ENCODE measurements at regions not wholly inside any gene's neighbourhood (a gene's known extent, or its start where the extent isn't known, plus 50 kb on each side); places are given as distances from the start of the nearest gene placed in this dataset.

DNA sequence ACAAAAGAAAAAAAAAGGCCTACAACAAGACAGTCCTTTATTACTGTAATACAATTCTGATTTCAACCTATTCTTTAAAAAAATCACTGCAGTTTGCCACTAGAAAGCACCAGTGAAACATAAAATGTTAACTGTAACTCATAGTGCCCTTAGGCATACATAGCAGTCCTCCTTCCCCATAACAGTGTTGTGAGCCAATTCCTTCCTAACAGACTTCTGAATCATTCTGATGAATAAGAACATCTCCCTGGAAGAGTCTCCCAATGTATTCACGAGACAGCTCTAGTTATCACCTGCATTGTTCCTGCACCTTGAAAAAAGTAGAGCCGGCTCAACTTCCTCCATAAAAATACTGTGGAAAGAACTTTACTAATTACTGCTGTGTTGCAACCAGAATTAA, 213.6 kb upstream of the FSCB start:
- FAIRE-seq: no peak
- no peak for DNase-seq (ENCODE audit: low spot score)

DNA sequence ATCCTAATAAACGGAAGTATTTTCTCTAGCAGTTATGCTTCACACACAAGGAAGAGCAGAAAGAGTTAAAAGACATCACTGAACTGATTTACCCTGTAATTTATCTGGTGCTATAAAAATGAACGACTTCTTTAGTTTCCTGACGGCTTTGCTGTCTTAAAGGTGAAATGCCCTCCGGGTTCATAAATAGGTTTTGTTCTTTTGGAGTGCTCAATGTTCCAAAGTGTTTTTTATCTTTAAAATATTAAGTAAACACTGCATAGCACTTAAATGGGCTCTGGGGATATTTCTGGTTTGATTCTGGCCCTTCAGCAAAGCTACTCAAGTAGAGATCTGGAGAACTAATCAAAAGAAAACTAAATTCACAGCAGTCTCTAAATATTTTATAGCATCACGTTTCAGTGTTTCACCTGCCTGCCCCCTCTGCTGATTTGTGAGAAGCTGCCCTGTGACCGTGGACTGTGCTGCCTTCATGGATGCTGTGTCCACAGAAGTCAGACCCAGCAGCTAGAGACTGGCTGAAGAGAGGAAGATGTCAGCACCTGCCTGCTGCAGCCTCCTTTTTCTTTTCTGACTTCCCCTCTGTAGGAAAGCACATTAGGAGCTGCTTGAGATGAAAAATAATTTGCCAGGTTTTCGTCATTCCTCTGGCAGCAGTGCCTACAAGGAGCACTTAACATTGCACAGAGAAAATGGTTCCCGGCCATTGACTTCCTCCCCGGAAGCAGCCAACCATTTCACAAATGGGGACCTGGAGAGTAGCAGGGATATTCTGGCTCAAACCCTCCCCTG, 205.1 kb upstream of the FSCB start:
- FAIRE-seq (no peak), DNase-seq (ENCODE audit: low spot score) (no peak)

DNA sequence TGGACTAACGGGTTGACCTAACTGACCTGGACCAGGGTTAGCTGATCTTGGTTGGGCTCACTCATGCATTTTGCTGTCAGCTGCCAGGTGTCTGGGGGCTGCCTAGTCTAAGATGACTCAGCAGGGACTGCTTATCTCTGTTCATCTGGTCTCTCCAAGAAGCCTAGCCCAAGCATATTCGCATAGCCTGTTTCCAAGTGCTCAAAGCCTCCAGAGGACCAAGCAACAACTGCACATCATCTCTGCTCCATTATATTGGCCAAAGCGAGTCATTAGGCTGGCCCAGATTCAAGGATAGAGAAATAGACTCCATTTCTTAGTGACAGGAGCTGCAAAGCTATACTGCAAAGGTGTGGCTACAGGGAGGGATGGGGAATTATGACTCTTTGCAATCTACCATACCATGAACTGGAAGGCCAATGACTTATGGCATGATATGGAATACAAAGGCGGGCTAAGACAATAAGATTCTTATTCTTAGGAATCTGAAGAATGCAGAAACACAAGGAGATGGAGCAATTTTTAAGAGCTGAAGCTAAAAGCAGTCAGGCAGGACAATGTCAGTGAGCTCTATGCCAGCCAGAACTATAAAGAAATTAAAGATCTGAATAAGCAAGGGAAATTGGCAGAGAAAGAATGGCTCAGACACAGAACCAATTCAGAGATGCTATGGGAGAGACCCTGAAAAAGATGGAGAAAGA, 194.6 kb upstream of the FSCB start:
- DNase-seq (ENCODE audit: low spot score): peak; percentile 85

DNA sequence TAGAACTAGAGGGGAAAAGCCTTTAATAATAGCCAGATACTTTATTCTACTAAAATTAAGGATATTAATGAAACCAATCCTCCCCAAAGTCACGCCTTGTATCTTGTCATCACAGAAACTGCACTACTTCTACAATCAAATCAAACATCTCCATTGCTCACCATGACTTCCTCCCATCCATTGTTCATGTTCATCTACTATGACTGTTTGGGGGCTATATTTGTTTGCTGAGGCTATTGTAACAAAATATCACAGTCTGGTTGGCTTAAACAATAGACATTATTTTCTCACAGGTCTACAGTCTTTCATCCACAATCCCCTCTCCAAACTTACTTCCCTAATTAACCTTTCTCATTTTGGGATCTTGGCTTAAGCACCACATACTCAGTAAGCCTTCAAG, 193.6 kb upstream of the FSCB start:
- DNase-seq (ENCODE audit: low spot score) (peak; percentile 32), FAIRE-seq (no peak)

More for the DNA sequence above, 194.6 kb upstream of the FSCB start:
- FAIRE-seq: peak; percentile 82

DNA sequence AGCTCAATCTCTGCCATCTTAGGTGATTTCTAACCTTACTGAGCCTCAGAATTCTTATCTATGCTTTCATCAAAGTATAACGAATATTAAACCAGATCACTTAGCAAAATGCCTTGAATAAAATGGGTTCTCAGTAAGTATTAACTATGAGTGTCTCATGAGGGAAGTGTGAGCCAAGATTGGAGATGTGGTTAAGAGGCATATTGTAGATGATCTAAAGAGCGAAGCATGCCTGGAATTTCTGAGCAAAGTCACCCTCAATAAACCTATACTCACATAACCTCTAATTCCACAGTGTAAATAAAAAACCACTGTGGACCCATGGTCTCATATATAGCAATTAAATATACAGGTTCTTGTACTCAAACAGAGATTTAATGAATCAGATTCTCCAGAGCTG, 193.1 kb upstream of the FSCB start:
- FAIRE-seq: peak; percentile 98
- DNase-seq (ENCODE audit: low spot score): peak; percentile 96

DNA sequence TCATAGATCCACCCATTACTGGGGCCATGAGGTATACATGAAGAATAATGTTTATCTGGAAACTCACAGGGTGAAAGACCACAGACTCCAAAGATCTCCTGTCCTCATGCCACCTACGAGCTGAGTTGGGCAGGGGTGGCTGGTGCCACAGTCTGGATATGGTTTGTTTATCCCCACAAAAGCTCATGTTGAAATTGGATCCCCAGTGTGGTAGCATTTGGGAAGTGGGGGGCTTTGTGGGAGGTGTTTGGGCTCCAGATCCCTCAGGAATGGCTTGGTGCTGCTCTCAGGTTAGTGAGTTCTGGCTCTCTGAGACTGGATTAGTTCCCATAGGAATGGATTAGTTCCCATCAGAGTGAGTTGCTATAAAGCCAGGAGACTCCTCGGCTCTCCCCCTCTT, 192.3 kb upstream of the FSCB start:
- peak; percentile 38 for DNase-seq (ENCODE audit: low spot score)
- FAIRE-seq: peak; percentile 42

DNA sequence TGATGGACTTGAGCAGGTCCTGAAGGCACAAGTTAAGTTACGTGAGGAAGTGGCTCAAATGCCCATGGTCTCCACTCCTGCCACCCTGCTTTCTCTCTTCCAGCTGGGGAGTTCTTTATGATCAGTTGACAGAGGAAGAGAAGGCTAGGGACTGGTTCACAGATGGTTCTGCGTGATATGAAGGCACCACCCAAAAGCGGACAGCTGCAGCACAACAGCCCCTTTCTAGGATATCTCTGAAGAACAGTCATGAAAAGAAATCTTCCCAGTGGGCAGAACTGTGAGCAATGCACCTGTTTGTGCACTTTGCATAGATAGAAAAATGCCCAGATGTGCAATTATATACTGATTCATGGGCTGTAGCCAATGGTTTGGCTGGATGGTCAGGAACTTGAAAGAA, 162.4 kb upstream of the FSCB start:
- no peak for FAIRE-seq
- DNase-seq (ENCODE audit: low spot score): no peak

DNA sequence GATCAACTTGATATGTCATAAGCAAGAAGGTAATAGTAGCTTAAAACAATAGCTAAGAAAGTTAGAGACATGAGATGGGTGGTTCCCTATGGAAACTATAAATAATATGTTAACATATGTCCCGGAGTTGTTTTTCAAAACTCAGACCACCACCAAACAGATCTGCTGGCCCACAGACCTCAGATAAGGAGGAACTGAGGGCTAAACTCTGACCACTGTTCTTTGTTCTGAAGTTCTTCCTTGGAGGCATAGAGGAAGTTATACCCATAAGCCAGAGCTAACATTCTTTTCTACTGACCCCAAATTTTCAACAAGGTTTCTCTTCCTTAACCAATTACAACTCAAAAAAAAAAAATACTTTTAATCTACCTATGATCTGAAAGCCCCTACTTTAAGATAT, 156.1 kb upstream of the FSCB start:
- no peak for FAIRE-seq

DNA sequence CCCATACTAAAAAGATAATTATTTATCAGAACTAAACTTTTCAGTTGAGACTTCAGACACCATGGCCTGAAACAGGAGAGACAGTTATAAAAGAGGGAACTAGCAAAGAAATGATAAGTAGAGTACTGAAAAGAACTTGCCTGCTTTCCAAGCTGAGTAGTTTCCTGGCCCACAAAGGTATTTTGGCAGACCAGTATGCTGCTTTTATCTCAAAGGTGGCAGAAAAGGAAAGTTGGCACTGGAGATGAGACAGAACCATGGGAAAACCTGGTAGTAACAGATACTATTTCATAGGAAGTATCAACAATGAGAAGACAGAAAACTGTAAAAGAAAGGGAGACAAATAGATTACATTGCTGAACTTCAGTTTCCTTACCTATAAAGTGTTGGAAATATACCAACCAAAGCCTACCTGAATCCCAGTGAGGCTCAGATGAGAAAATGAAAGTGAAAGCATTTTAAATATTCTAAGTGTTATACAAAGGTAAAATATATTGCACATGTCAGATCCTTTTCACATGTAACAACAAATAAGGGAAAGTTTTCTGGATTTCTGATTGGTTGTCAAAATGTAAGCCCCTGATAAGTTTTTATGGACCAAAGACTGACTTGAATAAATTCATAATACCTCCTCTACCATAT, 155.3 kb upstream of the FSCB start:
- DNase-seq (ENCODE audit: low spot score): no peak

More for the DNA sequence above, 156.1 kb upstream of the FSCB start:
- DNase-seq (ENCODE audit: low spot score): no peak

DNA sequence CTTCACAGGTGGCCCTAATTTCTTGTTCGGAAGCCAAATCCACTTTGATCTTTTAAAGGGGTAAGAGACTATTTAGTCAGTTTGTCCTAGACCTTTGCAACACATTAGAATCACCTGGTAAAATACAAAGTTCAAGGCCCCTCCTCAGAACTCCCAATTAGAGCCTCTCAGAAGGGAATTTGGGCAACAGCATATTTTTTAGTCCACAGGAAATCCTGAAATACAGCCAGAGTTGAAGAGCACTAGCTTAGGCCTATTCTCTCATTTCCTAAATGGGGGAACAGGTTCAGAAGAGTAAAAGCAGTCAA, 151.3 kb upstream of the FSCB start:
- FAIRE-seq (no peak), DNase-seq (ENCODE audit: low spot score) (no peak)

More for the DNA sequence above, 155.3 kb upstream of the FSCB start:
- FAIRE-seq: no peak

DNA sequence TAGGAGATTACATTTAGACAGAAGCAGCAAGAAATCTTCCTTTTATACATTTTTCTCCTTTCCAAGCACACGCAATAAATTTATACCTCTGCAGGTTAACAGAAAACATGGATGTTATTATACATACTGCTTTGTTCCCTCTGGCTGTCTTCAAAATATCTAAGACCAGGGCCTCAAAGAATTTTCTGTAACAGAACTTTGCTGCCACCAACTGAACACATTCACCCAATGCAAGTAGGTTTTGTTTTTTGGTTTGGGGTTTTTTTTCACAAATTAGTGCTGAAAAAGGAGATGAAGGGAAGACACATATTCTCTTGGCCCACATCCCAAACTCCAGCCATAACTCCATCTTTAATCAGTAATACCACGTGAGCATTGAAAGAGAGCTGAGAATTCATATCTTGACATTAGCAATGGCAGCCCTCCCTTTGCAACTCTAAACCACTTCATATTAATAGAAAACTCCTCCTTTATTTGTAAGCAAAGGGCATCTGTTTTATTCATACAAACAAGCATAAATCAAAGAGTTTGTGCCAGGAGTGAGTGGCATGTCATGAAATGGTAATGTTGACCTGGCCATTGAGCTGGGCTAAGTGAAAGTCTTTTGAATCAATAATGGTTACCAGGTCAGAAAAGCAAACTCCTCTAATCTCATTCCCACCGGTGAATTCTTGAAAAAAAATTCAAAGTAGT, 150.8 kb upstream of the FSCB start:
- DNase-seq (ENCODE audit: low spot score) (no peak), FAIRE-seq (no peak)

DNA sequence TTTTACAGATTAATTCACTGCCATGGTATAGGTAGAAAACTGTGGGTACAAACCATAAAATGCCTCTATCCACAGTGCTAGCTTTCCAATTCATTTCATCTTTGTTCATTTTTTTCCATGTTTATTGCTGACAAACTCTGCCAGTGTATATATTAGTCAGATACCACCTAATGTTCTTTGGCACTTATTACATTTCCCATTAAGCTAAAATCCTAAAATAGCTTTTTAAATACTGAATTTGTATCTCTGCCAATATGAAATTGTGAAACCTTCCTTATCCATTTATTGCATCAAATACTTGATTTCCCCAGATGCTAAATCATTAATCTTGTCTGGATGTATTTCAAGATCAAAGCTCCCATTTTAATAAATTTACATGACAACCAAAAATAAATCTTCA, 150.1 kb upstream of the FSCB start:
- no peak for FAIRE-seq
- no peak for DNase-seq (ENCODE audit: low spot score)

DNA sequence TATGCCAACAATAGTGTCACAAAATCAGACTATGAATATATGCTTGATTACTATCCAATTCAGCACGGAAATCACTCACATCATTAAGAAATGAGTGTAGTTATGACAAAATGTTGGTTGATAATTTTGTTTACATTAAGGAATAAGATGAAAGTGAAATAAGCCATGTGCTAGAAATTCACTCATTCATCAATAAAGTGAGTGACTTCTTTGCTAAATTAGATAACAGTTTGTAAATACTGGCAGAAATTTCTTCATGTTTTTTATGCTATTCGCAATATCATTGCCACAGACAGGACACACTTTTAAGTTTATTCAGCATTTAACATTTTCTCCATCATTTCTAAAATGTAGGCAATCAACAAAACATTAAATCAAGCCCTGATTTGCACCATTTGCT, 147.5 kb upstream of the FSCB start:
- DNase-seq (ENCODE audit: low spot score): no peak
- FAIRE-seq: no peak

DNA sequence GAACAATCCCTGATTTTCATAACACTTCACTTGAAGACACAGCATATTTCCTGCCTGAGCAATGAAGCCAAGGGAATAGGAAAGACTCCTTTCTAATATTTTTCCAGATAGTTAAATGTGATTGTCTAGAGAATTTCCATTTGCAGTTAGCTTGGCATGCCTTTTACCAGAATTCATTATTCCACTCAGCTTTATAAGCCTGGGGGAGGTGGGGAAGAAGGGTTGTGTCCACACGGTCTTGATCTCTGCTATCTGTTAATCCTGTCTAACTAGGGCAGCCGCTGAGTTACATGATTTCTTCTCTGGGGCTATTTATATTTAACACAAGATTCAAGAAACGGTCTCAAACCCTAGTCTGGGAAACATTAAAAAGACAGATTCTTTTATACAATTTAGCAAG, 146.6 kb upstream of the FSCB start:
- FAIRE-seq (no peak), DNase-seq (ENCODE audit: low spot score) (no peak)

DNA sequence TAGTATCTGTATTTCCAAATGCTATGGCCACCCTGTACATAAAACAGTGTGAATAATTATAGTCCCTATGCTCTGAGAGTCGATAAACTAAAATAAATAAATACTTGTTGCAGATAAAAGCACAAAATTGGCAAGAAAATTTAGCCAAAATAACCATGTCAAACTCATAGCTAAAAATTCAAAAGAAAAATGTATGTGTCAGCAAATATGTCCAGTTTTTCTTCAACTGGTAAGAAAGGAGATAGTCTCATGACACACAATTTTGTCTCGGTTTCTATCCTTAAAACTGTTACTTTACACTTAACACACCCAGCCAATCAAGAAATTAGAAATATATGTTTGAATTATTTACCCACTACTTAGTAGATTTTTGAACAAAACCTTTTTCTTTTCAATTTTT, 145.6 kb upstream of the FSCB start:
- no peak for DNase-seq (ENCODE audit: low spot score)
- no peak for FAIRE-seq

DNA sequence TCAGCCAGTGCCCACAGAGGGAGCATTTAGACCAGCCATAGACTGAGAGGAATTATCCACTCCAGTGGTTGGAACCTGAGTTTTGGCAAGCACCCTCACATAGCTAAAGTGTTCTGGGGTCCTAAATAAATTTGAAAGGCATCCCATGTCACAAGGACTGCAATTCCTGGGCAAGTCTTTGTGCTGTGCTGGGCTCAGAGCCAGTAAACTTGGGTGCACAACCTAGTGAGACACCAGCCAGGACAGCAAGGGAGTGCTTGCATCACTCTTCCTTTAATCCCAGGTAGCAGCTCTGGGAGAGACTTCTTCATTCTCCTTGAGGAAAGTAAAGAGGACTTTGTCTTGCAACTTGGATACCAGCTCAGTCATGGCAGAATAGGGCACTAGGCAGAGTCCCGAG, 142.0 kb upstream of the FSCB start:
- FAIRE-seq (no peak), DNase-seq (ENCODE audit: low spot score) (no peak)

DNA sequence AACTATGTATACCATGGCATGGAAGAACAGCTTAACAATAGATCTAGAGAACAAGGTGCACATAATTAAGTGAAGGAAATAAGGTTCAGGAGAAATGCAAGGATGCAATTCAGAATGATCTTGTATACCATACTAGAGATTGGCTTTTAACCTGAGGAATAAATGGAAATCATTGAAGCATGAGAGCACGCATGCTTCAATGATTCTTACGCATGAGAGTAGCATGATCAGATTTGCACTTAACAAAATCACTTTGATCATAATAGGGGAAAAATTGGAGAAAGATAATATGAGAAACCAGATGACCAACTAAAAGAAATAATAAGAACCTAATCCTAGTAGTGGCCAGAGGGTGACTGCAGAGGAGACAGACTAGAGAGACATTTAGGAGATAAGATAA, 133.3 kb upstream of the FSCB start:
- DNase-seq (ENCODE audit: low spot score): no peak
- FAIRE-seq: no peak

DNA sequence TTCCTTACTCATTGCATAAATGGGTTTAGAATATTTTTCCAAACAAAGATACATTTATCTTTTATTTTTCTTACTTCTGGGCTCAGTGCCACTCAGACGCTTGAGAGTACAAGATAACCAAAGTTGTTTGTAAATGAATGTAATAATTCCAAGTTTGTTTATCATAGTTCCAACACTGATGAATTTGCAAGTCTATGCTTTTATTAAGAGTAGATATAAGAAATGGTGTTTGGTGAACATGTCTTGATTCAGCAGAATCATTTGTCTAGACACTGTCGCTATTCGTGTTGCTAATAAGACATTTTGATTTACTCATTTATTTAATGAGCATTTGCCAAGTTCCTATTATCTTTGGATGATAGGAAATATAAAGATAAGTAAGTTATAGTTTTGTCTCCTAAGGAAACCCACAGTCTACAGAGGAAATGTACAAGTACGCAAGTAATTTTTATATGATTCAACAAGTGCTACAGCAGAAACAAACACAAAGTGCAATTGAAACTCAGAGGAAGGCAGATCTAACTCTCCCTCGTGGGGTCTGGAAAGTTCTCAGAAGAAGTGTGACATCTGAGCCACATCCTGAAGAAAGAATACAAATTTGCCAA, 132.8 kb upstream of the FSCB start:
- DNase-seq (ENCODE audit: low spot score) (no peak), FAIRE-seq (no peak)

DNA sequence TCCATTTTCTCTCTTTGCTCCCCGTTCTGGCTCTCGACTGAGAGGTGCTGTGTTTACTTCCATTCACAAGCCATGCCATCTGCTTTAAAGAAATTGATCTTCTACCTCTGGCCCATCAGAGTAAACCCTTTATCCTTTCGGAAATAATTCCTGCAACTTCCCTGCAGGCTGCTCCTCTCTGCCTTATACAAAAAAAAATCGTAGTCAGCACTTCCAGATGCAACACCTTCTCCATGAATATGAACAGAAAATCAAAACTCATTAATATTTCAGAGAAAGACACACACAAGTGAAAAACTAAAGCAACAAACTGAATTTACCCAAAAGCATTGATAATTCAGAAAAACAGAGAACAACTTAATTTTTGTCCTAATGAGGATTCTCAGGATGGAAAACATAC, 127.6 kb upstream of the FSCB start:
- DNase-seq (ENCODE audit: low spot score): no peak
- FAIRE-seq: no peak

DNA sequence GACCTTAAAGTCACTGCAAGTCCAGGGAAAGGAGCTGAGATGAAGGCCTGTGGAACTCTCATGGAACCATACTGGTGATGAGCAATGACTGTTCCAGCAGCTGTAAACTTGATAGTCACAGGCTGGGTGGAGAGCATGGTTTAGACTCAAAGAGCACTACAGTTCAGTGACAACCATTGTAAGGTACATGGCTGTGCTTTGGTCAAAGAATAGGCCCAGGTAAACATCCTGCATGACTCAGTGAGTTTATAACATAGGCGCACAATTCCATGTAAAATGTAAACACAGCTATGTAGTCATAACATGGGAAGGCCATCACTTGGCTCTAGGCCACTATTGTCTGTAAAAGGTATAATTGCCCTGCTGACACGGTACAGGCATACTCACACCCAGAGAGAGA, 119.3 kb upstream of the FSCB start:
- DNase-seq (ENCODE audit: low spot score): no peak
- no peak for FAIRE-seq

DNA sequence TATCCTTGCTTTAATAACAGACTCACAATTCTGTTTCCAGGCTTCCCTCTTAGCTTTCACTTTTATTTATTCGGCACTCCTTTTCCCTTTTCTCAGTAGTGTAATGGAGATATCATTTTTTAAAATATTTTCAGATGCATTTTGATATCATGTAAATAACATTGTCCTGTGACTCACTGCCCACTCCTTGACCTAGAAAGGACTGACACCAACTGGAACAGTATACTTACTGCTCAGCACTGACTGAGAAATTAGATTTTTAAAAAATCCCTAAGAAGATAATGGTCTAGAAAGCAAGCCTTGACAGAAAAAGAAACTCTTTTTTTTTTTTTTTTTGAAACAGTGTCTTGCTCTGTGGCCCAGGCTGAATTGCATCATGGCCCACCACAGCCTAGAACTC, 118.0 kb upstream of the FSCB start:
- DNase-seq (ENCODE audit: low spot score): no peak
- FAIRE-seq: no peak
